Smooth muscle cell (in vitro differentiated cells): ENCODE measurements at regions not wholly inside any gene's neighbourhood (a gene's known extent, or its start where the extent isn't known, plus 50 kb on each side); places are given as distances from the start of the nearest gene placed in this dataset.
"Not testable (repeated sequence)": the region's sequence is repeated elsewhere in the genome, so short reads cannot be mapped to it uniquely, and the experiment has no call there.

Experiments used
- DNase-seq: peaks from one replicate; lab custom pipeline; 2025; ENCODE audit not compliant: unreplicated experiment; lab: John Stamatoyannopoulos, UW
- H2AFZ ChIP-seq: fragments of 200-600 bp; sonication (generic); 2 replicates; pipeline ENCODE4 v1.6.0; 2016; ENCODE audit warnings: antibody characterized with exemption, low read depth, mild to moderate bottlenecking
- H3F3A ChIP-seq: fragments of 200-600 bp; sonication (generic); 2 replicates; pipeline ENCODE4 v1.6.0; 2017; ENCODE audit warnings: antibody characterized with exemption, low read depth
- H3K27ac ChIP-seq: fragments of 200-600 bp; sonication (generic); 2 replicates; pipeline ENCODE4 v1.5.1; 2016; ENCODE audit warnings: low read depth, mild to moderate bottlenecking
- H3K27me3 ChIP-seq: fragments of 200-600 bp; sonication (generic); 2 replicates; pipeline ENCODE4 v1.6.1; 2016; ENCODE audit warnings: low read depth, mild to moderate bottlenecking
- H3K36me3 ChIP-seq: fragments of 200-600 bp; sonication (generic); 2 replicates; pipeline ENCODE4 v1.5.1; 2016; ENCODE audit warnings: low read depth
- H3K4me1 ChIP-seq: fragments of 200-600 bp; sonication (generic); 2 replicates; pipeline ENCODE4 v1.5.1; 2016; ENCODE audit warnings: low read depth
- H3K4me2 ChIP-seq: fragments of 200-600 bp; sonication (generic); 2 replicates; pipeline ENCODE4 v1.6.0; 2016; ENCODE audit warnings: mild to moderate bottlenecking
- H3K4me3 ChIP-seq: fragments of 200-600 bp; sonication (generic); 2 replicates; pipeline ENCODE4 v1.5.1; 2016; ENCODE audit warnings: mild to moderate bottlenecking
- H3K79me2 ChIP-seq: fragments of 200-600 bp; sonication (generic); 2 replicates; pipeline ENCODE4 v1.6.0; 2016; ENCODE audit warnings: low read depth, mild to moderate bottlenecking
- H3K9ac ChIP-seq: fragments of 200-600 bp; sonication (generic); 2 replicates; pipeline ENCODE4 v1.6.0; 2016; ENCODE audit warnings: low read depth
- H3K9me3 ChIP-seq: fragments of 200-600 bp; sonication (generic); replicated peaks from 2 replicates; pipeline ENCODE4 v1.5.1; 2016; ENCODE audit warnings: low read depth
- H4K20me1 ChIP-seq: fragments of 200-600 bp; sonication (generic); 2 replicates; pipeline ENCODE4 v1.6.0; 2016; ENCODE audit warnings: low read depth
- WGBS: methylation state at CpG from one replicate; pipeline ENCODE4 v1.1.7; 2016; ENCODE audit warnings: low lambda C conversion rate; 5-methylcytosine and 5-hydroxymethylcytosine counted together
- TF ChIP-seq, protein P1 (sequence below): fragments of 200-600 bp; sonication (generic); IDR thresholded peaks from 2 replicates; pipeline ENCODE4 v1.5.1; 2017; ENCODE audit warnings: borderline replicate concordance, mild to moderate bottlenecking, antibody characterized with exemption; ENCODE audit not compliant: insufficient read depth, poor library complexity, severe bottlenecking

GRCh38 chr17:27091043-27091497 lies 202.8 kb upstream of the WSB1 start:
- no peak overlapping the region for H2AFZ ChIP-seq
- H3K9me3 ChIP-seq: peaks cover 4% of the 10 kb centered on the region
- no peak for DNase-seq
- H4K20me1 ChIP-seq: no peaks in the 10 kb centered on the region
- no peak overlapping the region for H3K4me2 ChIP-seq
- no peak overlapping the region for H3K9ac ChIP-seq
- H3F3A ChIP-seq: no peaks in the 10 kb centered on the region
- no peak overlapping the region for H3K27ac ChIP-seq
- no peaks in the 10 kb centered on the region for H3K27me3 ChIP-seq
- no peaks in the 10 kb centered on the region for H3K4me1 ChIP-seq
- WGBS: 80% methylated on average over 10 of the region's 11 CpGs
- no peaks in the 10 kb centered on the region for H3K36me3 ChIP-seq
- H3K4me3 ChIP-seq: no peak overlapping the region
- TF ChIP-seq, protein P1, sequence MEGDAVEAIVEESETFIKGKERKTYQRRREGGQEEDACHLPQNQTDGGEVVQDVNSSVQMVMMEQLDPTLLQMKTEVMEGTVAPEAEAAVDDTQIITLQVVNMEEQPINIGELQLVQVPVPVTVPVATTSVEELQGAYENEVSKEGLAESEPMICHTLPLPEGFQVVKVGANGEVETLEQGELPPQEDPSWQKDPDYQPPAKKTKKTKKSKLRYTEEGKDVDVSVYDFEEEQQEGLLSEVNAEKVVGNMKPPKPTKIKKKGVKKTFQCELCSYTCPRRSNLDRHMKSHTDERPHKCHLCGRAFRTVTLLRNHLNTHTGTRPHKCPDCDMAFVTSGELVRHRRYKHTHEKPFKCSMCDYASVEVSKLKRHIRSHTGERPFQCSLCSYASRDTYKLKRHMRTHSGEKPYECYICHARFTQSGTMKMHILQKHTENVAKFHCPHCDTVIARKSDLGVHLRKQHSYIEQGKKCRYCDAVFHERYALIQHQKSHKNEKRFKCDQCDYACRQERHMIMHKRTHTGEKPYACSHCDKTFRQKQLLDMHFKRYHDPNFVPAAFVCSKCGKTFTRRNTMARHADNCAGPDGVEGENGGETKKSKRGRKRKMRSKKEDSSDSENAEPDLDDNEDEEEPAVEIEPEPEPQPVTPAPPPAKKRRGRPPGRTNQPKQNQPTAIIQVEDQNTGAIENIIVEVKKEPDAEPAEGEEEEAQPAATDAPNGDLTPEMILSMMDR: no peak
- H3K79me2 ChIP-seq: no peaks in the 10 kb centered on the region

DNA sequence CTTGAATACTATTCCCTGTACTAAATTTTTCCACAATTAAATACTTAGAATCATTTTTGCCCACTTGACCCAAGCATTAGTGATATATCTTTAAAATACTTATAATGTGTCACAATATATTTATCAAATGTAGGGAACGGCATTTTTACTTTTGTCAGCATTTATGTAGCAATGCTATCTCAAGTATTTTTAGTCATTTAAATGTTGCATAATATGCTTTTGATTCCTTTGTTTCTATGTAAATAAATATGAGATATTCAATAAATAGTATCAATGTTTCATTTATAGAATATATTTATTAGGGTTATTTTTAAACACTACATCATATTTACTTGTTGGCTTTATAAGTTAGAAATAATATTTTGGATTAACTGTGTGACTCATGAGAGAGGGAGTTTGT lies 199.7 kb upstream of the WSB1 start:
- H3K27ac ChIP-seq, H3K4me2 ChIP-seq, H2AFZ ChIP-seq, H3K4me1 ChIP-seq, H3K4me3 ChIP-seq, H3K27me3 ChIP-seq, H3K9ac ChIP-seq, DNase-seq, H3K79me2 ChIP-seq, H4K20me1 ChIP-seq, H3K36me3 ChIP-seq, H3K9me3 ChIP-seq, H3F3A ChIP-seq: not testable (repeated sequence)
- 81% methylated on average over 1 of the region's 1 CpG for WGBS

GRCh38 chr17:27095821-27096220 lies 198.1 kb upstream of the WSB1 start:
- not testable (repeated sequence) for H3K27me3 ChIP-seq, H3K9me3 ChIP-seq, H3K9ac ChIP-seq, H3F3A ChIP-seq, H2AFZ ChIP-seq, H3K4me2 ChIP-seq, H3K36me3 ChIP-seq, H3K4me3 ChIP-seq, H3K4me1 ChIP-seq, H4K20me1 ChIP-seq, H3K79me2 ChIP-seq, DNase-seq, H3K27ac ChIP-seq
- 95% methylated on average over 4 of the region's 4 CpGs for WGBS

- H3K79me2 ChIP-seq, DNase-seq: not testable (repeated sequence)
Measured at GRCh38 chr17:27099266-27099665, 194.6 kb upstream of the WSB1 start.

GRCh38 chr17:27104605-27105221 lies 189.2 kb upstream of the WSB1 start:
- not testable (repeated sequence) for H3K4me1 ChIP-seq, H3K4me3 ChIP-seq, H3K9ac ChIP-seq, H3K36me3 ChIP-seq, H3K4me2 ChIP-seq, H3K27me3 ChIP-seq, H3K9me3 ChIP-seq, H4K20me1 ChIP-seq, H3K79me2 ChIP-seq, DNase-seq, H2AFZ ChIP-seq, H3K27ac ChIP-seq, H3F3A ChIP-seq
- WGBS: 89% methylated on average over 28 of the region's 31 CpGs

More at GRCh38 chr17:27099266-27099665, 194.6 kb upstream of the WSB1 start:
- not testable (repeated sequence) for H3F3A ChIP-seq, H3K4me2 ChIP-seq, H3K4me1 ChIP-seq, H2AFZ ChIP-seq, H3K27ac ChIP-seq, H4K20me1 ChIP-seq, H3K4me3 ChIP-seq, H3K9ac ChIP-seq, H3K36me3 ChIP-seq, H3K27me3 ChIP-seq, H3K9me3 ChIP-seq
- 64% methylated on average over 1 of the region's 2 CpGs for WGBS
